Vagina (tissue), 2 donors: ENCODE measurements at regions not wholly inside any gene's neighbourhood (a gene's known extent, or its start where the extent isn't known, plus 50 kb on each side); places are given as distances from the start of the nearest gene placed in this dataset.

ENCODE experiments used
- DNase-seq, 2 donors: peaks; one replicate each; pipeline ENCODE4 v3.0.0-alpha.2; 2017; ENCODE audit errors: extremely low spot score in 2 of 2
- H3K27ac ChIP-seq: fragments of 200-600 bp; sonication (generic); one replicate; pipeline ENCODE4 v1.5.1; 2019
- H3K27me3 ChIP-seq: fragments of 200-600 bp; sonication (generic); one replicate; pipeline ENCODE4 v1.5.1; 2019
- H3K36me3 ChIP-seq, 2 donors: fragments of 200-600 bp; sonication (generic); one replicate each; pipeline ENCODE4 v1.5.1; 2017 to 2019
- H3K4me1 ChIP-seq: fragments of 200-600 bp; sonication (generic); one replicate; pipeline ENCODE4 v1.5.1; 2019
- H3K4me3 ChIP-seq, 2 donors: fragments of 200-600 bp; sonication (generic); 1 replicate in 1 of 2; 2 replicates in 1 of 2; pipeline ENCODE4 v1.5.1; 2016 to 2019
- H3K9me3 ChIP-seq: fragments of 200-600 bp; sonication (generic); one replicate; pipeline ENCODE4 v1.5.1; 2019
- POLR2A ChIP-seq, 2 donors: fragments of 450-650 bp; IDR thresholded peaks; one replicate each; pipeline ENCODE4 v1.6.1; 2017; ENCODE audit warnings: antibody characterized with exemption in 2 of 2, mild to moderate bottlenecking in 2 of 2, moderate library complexity in 2 of 2
- POLR2AphosphoS5 ChIP-seq, 2 donors: sonication (generic); formaldehyde crosslinking; IDR thresholded peaks; one replicate each; pipeline ENCODE4 v1.9.0; 2017; ENCODE audit warnings: antibody characterized with exemption in 2 of 2, mild to moderate bottlenecking in 2 of 2, low read depth in 1 of 2; ENCODE audit not compliant: insufficient read depth in 1 of 2
- intact Hi-C: fragments of 100-400 bp; cut with DNase I; formaldehyde crosslinking; loops from one replicate; pipeline ENCODE4 v1.15.1; 2023
- TF ChIP-seq, protein P1 (sequence below), 3 experiments: fragments of 450-650 bp in 2 of 3; fragments of 200-600 bp in 1 of 3; sonication (generic) in 1 of 3; IDR thresholded peaks; one replicate each; pipeline ENCODE4 v1.5.1; 2017 to 2019; ENCODE audit warnings: antibody characterized with exemption in 3 of 3, mild to moderate bottlenecking in 2 of 3, moderate library complexity in 2 of 3

DNA sequence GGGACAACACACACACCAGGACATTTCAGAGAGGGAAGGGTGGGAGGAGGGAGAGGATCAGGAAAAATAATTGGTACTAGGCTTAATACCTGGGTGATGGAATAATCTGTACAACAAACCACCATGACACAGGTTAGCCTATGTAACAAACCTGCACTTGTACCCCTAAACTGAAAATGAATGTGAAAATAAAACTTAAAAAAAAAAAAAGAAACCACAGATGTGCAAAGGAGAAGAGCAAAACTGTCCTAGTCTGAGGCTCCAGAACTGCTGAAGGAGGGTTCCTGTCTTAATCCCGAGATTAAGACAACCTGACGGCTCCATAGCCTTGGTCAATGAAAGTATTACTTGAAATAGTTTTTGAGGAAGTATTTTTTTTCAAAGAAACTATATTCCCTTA is 423.0 kb downstream of the NEBL start:
- TF ChIP-seq POLR2A (IDR thresholded peaks at IDR 0.05) (no peak), POLR2AphosphoS5 (IDR thresholded peaks at IDR 0.05; ENCODE audit: insufficient read depth in 1 of 2, low read depth in 1 of 2) (no peak)
- TF ChIP-seq, protein P1, sequence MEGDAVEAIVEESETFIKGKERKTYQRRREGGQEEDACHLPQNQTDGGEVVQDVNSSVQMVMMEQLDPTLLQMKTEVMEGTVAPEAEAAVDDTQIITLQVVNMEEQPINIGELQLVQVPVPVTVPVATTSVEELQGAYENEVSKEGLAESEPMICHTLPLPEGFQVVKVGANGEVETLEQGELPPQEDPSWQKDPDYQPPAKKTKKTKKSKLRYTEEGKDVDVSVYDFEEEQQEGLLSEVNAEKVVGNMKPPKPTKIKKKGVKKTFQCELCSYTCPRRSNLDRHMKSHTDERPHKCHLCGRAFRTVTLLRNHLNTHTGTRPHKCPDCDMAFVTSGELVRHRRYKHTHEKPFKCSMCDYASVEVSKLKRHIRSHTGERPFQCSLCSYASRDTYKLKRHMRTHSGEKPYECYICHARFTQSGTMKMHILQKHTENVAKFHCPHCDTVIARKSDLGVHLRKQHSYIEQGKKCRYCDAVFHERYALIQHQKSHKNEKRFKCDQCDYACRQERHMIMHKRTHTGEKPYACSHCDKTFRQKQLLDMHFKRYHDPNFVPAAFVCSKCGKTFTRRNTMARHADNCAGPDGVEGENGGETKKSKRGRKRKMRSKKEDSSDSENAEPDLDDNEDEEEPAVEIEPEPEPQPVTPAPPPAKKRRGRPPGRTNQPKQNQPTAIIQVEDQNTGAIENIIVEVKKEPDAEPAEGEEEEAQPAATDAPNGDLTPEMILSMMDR (IDR thresholded peaks at IDR 0.05): no peak
- intact Hi-C loops: no loop called here
- Histone ChIP-seq H3K27ac (no peak overlapping the region), H3K27me3 (no peaks in the 10 kb centered on the region), H3K4me1 (no peaks in the 10 kb centered on the region), H3K9me3 (no peaks in the 10 kb centered on the region), H3K36me3 (no peaks in the 10 kb centered on the region), H3K4me3 (no peak overlapping the region)
- DNase-seq: no peak

- Histone ChIP-seq H3K9me3 (no peaks in the 10 kb centered on the region), H3K36me3 (no peaks in the 10 kb centered on the region), H3K4me3 (no peak overlapping the region), H3K4me1 (no peaks in the 10 kb centered on the region), H3K27me3 (no peaks in the 10 kb centered on the region), H3K27ac (no peak overlapping the region)
- no peak for DNase-seq
- intact Hi-C loops: no loop called here
- no peak for TF ChIP-seq POLR2A (IDR thresholded peaks at IDR 0.05)
- TF ChIP-seq POLR2AphosphoS5 (IDR thresholded peaks at IDR 0.05; ENCODE audit: insufficient read depth in 1 of 2, low read depth in 1 of 2): no peak
- TF ChIP-seq, protein P1 (IDR thresholded peaks at IDR 0.05): no peak
Measured at GRCh38 chr10:20473023-20473760, 423.9 kb downstream of the NEBL start.

DNA sequence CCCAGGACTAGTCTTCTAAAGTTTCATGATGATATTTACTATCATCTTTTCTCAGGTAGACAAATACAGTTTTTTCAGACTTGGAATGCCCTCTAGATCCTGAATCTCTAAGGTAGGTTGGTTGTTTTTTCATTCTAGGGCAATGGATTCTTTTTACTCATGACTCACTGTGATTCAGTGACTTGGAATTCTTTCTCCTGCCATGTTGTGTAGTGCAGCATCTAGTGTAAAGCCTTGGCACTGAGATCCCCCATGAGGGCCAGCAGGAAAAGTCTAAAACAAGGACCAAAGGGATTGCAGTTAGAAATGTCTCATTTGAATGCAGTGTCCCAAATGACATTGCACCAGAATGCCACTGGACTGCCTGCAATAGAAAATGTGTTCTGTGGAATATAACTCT is 430.4 kb downstream of the NEBL start:
- Histone ChIP-seq H3K4me3 (no peak overlapping the region), H3K27me3 (no peaks in the 10 kb centered on the region), H3K9me3 (no peaks in the 10 kb centered on the region), H3K27ac (no peak overlapping the region), H3K36me3 (no peaks in the 10 kb centered on the region), H3K4me1 (no peaks in the 10 kb centered on the region)
- intact Hi-C loops: no loop called here
- no peak for TF ChIP-seq POLR2A (IDR thresholded peaks at IDR 0.05)
- TF ChIP-seq, protein P1 (IDR thresholded peaks at IDR 0.05): no peak
- no peak for TF ChIP-seq POLR2AphosphoS5 (IDR thresholded peaks at IDR 0.05; ENCODE audit: insufficient read depth in 1 of 2, low read depth in 1 of 2)
- no peak for DNase-seq

DNA sequence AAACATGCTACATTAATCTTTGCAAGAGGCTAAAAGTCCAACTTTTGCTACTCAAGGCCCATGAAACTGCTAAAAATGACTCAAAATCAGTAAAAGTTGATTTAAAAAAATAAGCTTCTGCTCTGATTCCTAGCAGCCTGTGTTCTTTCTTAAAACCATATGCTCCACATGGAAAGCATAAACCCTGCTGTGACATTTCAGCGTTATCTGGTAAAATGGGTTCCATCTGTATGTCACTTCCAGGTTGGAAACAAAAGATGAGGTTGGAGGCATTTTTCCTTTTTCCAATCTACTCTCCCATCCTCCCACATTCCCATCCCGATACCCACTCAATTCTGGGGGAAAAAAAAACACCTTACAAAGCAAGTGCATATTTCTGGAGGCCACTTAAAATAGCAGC is 439.5 kb downstream of the NEBL start:
- intact Hi-C loops: no loop called here

DNA sequence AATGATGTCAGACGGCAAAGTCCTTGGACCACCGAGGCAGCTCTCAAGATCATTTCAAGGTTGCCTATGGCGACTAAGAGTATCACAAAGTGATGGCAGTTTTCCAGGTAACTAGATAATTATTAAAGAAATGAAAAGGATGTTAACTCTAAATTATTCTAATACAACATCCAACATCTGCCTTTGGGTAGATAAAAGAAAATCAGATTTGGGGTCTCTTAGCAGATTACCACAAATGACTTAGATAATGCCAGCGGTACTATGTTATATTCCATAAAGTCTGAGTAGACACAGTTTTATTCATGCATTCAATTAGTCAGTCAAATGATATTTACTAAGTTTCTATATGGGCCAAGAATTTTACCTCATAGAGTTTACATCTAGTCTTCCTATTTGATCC is 441.3 kb downstream of the NEBL start:
- no peaks in the 10 kb centered on the region for H3K36me3 ChIP-seq
- H3K9me3 ChIP-seq: no peaks in the 10 kb centered on the region
- no peak overlapping the region for H3K27ac ChIP-seq
- H3K4me3 ChIP-seq: no peak overlapping the region
- TF ChIP-seq POLR2A (IDR thresholded peaks at IDR 0.05) (no peak), POLR2AphosphoS5 (IDR thresholded peaks at IDR 0.05; ENCODE audit: insufficient read depth in 1 of 2, low read depth in 1 of 2) (no peak)
- TF ChIP-seq, protein P1 (IDR thresholded peaks at IDR 0.05): no peak
- intact Hi-C loops: no loop called here
- no peak for DNase-seq
- no peaks in the 10 kb centered on the region for H3K4me1 ChIP-seq
- no peaks in the 10 kb centered on the region for H3K27me3 ChIP-seq

More for the DNA sequence above, 439.5 kb downstream of the NEBL start:
- no peaks in the 10 kb centered on the region for H3K36me3 ChIP-seq
- H3K9me3 ChIP-seq: no peaks in the 10 kb centered on the region
- H3K27me3 ChIP-seq: no peaks in the 10 kb centered on the region
- no peak for DNase-seq
- TF ChIP-seq POLR2A (IDR thresholded peaks at IDR 0.05) (no peak), POLR2AphosphoS5 (IDR thresholded peaks at IDR 0.05; ENCODE audit: insufficient read depth in 1 of 2, low read depth in 1 of 2) (no peak)
- TF ChIP-seq, protein P1 (IDR thresholded peaks at IDR 0.05): no peak
- no peak overlapping the region for H3K27ac ChIP-seq
- H3K4me1 ChIP-seq: no peaks in the 10 kb centered on the region
- no peak overlapping the region for H3K4me3 ChIP-seq
